Jurkat, Clone E6-1 (cell line): ENCODE measurements at regions not wholly inside any gene's neighbourhood (a gene's known extent, or its start where the extent isn't known, plus 50 kb on each side); places are given as distances from the start of the nearest gene placed in this dataset.

ENCODE experiments used
- DNase-seq: peaks from one replicate; pipeline ENCODE4 v3.0.0-alpha.2; 2011; ENCODE audit warnings: low read depth, low spot score
- H3K4me3 ChIP-seq: 2 replicates; pipeline ENCODE4 v1.5.1; 2011; ENCODE audit warnings: mild to moderate bottlenecking, low read length, control low read depth, moderate library complexity

DNA sequence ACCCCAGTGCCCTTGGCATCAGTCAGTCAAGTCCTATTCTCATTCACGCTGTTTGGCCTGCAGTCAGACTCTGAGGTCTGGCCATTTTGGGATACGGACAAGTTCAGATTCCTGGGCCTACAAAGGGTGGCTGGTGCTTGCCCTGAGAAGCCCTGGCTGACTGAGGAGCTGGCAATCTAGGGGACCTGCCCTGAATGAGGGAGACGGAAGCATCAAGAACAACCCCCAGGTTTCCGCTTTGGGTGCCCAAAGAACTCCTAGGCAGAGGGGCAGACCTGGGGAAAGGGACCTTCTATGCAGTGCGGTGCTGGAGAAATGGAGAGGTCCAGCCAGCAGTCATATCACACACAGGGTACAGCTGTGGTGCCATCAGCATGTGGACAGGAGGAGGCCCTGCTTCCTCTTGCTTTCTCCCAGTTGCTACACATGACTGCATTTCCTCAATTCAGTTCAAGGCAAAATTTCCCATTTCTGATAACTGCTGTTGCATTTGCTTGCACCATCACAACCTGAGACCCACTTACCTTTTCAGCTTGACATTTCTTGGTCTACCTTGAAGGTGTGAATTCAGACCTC, 70.9 kb upstream of the LGALSL start:
- no peak overlapping the region for H3K4me3 ChIP-seq
- DNase-seq: no peak

DNA sequence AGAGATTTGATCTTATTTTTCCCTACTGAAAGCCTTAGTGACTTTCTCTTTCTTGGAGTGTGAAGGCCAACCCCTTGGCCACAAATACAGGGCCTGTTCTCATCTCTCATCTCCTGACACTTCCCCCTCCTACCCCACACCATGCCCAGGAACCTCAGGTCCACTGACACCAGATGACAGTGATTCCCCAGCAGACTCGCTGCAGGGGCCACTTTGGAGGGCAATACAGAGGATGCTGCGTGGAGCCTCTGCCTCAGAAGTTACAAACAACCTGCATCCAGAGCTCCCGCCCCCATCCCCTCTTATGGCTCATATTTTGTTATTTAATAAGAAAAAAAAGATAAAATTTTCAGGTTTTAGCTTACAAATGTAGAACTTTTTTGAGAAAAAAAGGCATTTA, 70.1 kb upstream of the LGALSL start:
- no peak for DNase-seq
- H3K4me3 ChIP-seq: no peak overlapping the region

GRCh38 chr2:64386676-64387075, 67.3 kb upstream of the LGALSL start:
- DNase-seq: no peak

GRCh38 chr2:64390586-64390985, 63.4 kb upstream of the LGALSL start:
- no peak for DNase-seq
- H3K4me3 ChIP-seq: no peak overlapping the region

More at GRCh38 chr2:64386676-64387075, 67.3 kb upstream of the LGALSL start:
- H3K4me3 ChIP-seq: no peak overlapping the region

DNA sequence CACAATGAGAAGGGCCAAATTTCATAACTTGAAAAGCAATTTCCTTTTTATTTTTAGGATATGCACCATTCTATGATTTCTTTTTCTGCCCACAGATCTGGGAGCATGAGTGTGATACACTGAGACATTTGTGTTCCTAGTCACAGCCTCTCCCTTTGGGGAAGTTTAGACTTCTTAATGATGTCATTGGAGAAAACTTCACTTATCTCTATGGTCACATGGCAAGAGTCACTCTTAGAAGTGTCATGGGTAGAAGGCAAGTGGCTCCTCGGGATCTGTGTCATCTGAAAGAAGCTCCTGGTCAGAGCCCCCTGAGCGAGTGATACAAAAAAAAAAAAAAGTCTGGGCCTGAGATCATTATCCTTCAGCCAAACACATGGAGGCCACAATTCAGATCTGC, 62.5 kb upstream of the LGALSL start:
- no peak for DNase-seq
- no peak overlapping the region for H3K4me3 ChIP-seq

- DNase-seq: no peak
- no peak overlapping the region for H3K4me3 ChIP-seq
Observed at GRCh38 chr2:64391940-64392339, 62.0 kb upstream of the LGALSL start.

DNA sequence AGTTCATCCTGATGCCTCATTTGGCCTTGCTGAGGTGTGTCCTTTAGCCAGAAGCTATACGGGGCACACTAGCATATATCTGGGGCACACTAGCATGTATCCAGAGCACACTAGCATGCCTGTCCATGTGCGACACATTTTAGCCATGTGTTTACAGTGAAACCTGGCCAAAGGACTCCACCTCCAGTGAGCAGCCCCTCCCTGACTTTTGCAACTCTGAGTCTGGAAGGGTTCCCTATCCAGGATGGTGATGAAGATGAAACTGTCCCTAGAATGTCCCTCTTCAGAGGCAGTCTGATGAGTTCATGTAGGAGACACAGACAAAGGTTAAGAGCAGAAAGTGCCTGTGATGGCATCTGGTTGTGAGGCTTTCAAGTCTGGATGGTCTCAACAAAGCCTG, 61.4 kb upstream of the LGALSL start:
- no peak for DNase-seq

GRCh38 chr2:64393383-64394010, 60.5 kb upstream of the LGALSL start:
- DNase-seq: no peak
- H3K4me3 ChIP-seq: no peak overlapping the region

More for the DNA sequence above, 61.4 kb upstream of the LGALSL start:
- no peak overlapping the region for H3K4me3 ChIP-seq

- DNase-seq: no peak
- no peak overlapping the region for H3K4me3 ChIP-seq
Observed at GRCh38 chr2:64394153-64394552, 59.8 kb upstream of the LGALSL start.

DNA sequence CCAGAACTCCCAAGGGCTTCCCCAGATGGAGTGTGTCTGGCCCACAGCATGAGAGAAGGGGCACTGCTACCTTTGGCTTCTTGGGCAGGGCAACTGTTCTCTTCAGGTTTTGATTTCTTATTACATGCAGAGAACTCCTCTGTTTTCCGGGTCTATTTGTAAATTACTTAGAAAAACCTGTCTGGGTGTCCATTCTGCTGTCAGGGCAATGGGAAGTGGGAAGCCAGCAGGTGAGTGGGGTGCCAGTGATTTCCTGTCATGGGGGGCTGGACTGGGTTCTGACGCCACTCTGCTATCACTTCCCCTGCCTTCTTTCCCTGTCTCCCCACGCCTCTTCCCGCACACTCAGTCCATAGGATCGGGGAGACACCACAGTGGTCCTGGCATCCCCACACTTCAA, 58.0 kb upstream of the LGALSL start:
- no peak for DNase-seq
- H3K4me3 ChIP-seq: no peak overlapping the region

DNA sequence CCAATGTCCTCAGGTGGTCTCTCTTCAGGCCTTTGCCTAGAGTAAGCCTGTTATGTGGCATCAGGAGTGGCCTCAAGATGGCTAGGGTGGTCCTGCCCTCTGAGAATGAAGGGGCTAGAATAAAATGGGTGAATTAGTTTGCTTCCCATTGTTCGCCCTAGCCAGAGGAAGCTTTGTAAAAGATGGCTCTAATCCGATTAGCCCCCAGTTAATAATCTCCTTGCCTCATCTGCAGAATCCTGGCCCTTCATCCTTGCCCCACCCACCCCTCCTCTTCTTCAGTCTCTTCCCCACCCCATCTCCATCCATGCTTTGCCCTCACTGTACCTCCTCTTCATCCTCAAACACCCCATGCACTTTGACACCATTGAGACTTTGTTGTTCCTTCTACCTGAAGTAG, 57.4 kb upstream of the LGALSL start:
- no peak for DNase-seq

GRCh38 chr2:64398516-64399129, 55.3 kb upstream of the LGALSL start:
- DNase-seq: no peak
- H3K4me3 ChIP-seq: no peak overlapping the region

More for the DNA sequence above, 57.4 kb upstream of the LGALSL start:
- no peak overlapping the region for H3K4me3 ChIP-seq

GRCh38 chr2:64399521-64399920, 54.4 kb upstream of the LGALSL start:
- no peak overlapping the region for H3K4me3 ChIP-seq
- DNase-seq: no peak

DNA sequence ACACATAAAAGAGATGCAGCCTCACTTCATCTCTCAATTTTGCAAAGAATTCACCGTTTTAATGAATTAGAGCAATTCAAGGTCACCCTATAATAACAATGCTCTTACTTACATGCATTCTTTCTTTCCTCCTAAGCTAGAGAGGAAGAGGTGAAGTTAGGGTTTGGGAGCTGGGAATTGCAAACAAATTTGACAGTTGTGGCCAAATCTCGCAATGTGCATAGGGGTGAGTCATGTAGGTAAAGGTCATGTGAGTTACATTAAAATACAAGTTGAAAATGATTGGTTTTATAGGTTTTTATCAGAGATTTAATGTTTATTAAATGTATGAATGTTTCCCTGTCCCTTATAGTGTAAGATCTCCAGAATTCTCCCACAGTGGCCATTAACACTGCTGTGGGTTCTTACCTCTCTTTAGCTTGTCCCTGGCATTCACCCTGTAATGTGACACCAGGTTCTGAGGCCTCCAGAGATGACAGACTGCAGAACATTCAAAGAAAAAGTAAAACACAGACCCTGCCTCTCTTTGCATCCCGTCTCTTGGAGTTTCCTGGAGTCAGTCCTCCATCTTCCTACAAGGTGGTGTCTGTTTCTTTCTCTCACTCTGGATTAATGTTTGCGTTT, 53.7 kb upstream of the LGALSL start:
- DNase-seq: no peak
- no peak overlapping the region for H3K4me3 ChIP-seq

- no peak for DNase-seq
- no peak overlapping the region for H3K4me3 ChIP-seq
Observed at GRCh38 chr2:64400733-64401528, 53.0 kb upstream of the LGALSL start.

DNA sequence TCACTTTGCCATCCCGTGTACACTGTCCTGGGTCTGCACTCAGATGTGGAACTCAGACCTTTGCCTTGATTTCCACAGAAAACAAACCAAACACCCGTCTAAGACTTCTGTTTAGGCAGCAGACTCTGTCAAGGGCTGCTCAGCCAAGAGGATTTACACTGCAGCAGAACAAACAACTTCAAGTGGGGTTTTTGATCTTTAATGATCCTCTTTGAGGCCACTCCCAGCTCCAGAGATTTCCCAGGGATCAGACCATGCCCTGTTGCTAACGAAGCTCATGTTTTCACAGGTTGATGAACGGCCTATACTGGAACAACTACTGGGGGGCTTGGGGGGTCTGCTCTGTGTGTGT, 52.5 kb upstream of the LGALSL start:
- no peak overlapping the region for H3K4me3 ChIP-seq
- DNase-seq: no peak

DNA sequence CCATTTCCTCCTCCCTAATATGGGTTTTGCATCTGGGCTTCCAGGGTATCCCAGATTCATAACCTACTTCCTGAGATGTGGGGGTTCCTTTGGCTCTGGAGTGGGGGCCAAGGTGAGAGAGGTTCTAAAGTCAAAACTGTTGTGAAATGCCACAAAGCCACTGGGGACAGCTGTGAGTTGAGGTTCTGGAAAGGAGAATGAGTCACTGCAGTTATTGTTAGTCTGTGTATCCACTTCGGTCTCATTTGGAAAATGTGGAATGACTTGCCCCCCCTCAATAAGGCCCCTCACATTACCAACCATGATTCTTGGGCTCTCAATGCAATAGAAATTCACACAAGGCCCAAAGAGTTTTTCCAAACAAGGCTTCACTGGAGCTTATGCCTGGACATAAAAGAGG, 51.1 kb upstream of the LGALSL start:
- no peak for DNase-seq
- no peak overlapping the region for H3K4me3 ChIP-seq

GRCh38 chr2:64403426-64403825, 50.5 kb upstream of the LGALSL start:
- H3K4me3 ChIP-seq: no peak overlapping the region
- DNase-seq: no peak

DNA sequence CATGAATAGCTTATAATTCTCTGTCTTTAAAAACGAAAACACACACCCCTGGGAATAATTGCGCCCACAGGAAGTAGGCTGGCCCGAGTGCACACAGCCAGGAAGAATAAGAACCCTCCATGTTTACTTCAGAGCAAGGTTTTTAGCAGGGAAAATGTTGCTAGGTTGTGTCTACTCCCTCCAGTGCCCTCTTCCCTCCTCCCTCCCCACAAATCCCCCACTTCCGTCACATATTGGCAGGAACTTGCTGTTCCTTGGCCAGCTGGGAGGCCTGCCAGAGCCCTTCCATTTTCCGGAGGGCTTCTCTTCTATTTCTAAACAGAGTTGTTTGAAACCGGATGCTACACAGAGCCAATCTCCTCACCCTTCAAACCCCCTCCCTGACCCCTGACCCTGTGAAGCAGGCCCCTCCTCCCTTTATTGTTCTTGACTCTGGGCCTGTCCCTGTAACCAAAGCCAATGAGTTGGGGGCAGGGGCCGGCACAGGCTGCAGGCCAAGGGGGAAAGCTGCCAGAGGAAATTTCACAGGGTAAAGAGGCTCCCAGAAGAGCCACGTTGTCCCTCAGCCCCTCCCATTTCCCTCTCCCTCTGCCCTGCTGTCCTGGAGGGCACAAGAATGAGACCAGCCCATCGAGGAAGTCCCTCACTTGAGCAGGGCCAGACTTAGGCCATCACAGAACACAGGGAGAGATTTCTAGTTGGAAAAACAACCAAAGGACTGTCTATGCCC, 49.8 kb upstream of the LGALSL start:
- H3K4me3 ChIP-seq: no peak overlapping the region
- DNase-seq: no peak
